ENCODE measurements at regions not wholly inside any gene's neighbourhood (a gene's known extent, or its start where the extent isn't known, plus 50 kb on each side); places are given as distances from the start of the nearest gene placed in this dataset.

GRCh38 chr15:36469311-36469966, 110.0 kb upstream of the CDIN1 start:
- DNase-seq (ENCODE audit: low spot score), result peak; percentile 20

DNA sequence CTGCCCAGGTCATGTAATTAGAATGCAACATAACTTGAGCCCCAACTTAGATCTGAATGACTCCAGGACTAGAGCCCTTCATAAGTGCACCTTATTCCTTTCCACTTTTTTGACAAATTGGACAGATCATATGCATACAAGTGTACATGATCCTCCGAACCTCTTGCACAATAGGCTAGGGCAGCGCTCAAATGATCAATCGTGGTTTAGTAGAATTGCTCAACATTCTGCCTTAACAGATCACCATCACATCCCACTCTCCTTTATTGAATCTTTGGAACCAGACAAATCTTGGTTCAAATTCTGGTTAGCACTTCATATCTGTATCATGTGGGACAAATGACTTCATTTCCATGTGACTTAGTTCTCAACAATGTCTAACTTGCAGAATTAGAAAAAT, 106.8 kb upstream of the CDIN1 start:
- DNase-seq (ENCODE audit: low spot score), result no peak

GRCh38 chr15:36478561-36478960, 100.9 kb upstream of the CDIN1 start:
- DNase-seq (ENCODE audit: low spot score), result no peak

DNA sequence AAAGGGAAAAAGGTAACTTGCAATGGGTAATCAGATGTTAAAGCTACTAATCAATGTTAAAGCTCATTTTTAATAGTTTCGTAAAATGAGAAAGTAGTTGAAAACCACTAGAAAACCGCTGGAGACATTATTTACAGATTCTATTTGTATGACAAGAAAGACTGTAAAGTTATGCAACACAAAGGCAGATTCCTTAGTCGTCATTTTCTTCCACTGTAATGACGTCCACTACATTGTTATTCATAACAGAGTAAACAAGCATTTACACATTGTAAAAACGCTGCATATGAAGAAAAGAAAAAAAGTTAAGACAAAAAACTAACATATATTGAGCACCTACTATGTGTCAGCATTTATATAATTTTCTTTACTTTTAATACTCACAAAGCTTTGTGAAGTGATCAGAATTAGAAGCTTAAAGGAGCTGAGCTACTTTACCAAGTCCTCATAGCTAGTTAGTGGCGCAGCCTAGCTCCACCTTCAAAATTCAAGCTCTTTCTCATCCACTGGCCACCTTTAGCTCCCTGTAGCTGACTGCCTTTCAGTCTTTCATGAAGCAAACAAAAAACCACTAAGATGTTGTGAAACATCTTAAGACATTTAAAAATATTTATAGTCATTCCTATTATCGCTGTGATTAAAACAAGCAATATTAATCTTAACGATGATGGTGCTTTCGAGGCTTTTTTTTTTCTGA, 100.1 kb upstream of the CDIN1 start:
- DNase-seq (ENCODE audit: low spot score), result no peak

DNA sequence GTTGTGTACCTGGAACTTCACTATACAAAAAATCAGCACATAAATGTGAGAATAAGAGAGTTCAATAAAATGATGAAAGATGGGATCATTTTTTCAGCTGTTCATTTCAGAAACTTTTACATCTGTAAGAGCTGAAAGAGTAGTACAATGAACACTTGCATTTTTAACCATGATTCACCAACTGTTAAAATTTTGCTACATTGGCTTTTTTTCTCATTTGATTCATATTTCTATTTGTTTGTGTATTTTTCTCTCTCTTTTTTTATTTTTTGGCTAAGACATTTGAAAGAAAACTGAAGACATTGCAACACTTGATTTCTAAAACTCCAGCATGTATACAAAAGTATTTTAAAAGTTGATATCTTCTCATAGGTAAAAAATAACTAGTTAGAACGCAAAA, 98.3 kb upstream of the CDIN1 start:
- DNase-seq (ENCODE audit: low spot score), result no peak

DNA sequence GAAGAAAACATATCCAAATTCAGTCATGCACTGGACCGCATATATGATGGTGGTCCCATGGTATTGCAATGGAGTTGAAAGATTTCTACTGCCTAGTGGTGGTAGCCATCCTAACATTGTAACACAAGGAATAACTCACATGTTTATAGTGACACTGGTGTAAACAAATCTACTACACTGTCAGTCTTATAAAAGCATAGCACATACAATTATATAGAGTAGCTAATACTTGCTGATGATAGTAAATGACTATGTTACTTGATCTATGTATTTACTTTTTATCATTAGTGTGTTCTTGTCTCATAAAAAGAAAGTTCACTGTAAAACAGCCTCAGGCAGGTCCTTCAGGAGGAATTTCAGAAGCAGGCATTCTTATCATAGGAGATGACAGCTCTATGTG, 96.0 kb upstream of the CDIN1 start:
- DNase-seq (ENCODE audit: low spot score), result no peak

GRCh38 chr15:36484038-36484778, 95.2 kb upstream of the CDIN1 start:
- DNase-seq (ENCODE audit: low spot score), result peak; percentile 33

GRCh38 chr15:36491912-36492311, 87.5 kb upstream of the CDIN1 start:
- DNase-seq (ENCODE audit: low spot score), result no peak

DNA sequence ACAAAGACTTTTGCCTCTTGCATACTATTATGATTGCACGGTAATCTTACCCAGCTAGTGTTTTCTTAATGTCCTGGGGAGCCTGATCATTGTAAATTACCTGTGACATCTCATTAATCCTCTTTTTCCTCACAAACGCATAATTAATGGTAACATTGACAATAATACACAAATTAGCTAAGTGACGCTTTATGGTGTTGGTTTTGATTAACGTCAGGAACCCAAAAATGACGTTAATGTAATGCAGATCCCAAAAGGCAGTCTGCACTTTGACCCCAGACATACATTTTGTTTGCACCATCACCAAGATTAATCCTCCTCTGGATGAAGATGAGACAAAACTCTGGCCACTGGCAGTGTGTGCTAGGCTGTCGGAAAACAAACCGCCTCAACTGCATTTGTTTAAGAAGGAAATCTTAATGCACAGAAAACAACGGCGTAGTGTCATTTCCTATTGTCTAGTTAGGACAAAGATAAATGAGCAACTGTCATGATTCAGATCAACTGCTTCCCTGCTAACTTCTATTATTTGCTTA, 83.9 kb upstream of the CDIN1 start:
- DNase-seq (ENCODE audit: low spot score), result no peak

- DNase-seq (ENCODE audit: low spot score), result no peak
Observed at GRCh38 chr15:36497901-36498300, 81.5 kb upstream of the CDIN1 start.

GRCh38 chr15:36498401-36498800, 81.0 kb upstream of the CDIN1 start:
- no peak for DNase-seq (ENCODE audit: low spot score)

- no peak for DNase-seq (ENCODE audit: low spot score)
Observed at GRCh38 chr15:36498916-36499315, 80.5 kb upstream of the CDIN1 start.

- DNase-seq (ENCODE audit: low spot score), result no peak
Observed at GRCh38 chr15:36499412-36500389, 79.7 kb upstream of the CDIN1 start.

DNA sequence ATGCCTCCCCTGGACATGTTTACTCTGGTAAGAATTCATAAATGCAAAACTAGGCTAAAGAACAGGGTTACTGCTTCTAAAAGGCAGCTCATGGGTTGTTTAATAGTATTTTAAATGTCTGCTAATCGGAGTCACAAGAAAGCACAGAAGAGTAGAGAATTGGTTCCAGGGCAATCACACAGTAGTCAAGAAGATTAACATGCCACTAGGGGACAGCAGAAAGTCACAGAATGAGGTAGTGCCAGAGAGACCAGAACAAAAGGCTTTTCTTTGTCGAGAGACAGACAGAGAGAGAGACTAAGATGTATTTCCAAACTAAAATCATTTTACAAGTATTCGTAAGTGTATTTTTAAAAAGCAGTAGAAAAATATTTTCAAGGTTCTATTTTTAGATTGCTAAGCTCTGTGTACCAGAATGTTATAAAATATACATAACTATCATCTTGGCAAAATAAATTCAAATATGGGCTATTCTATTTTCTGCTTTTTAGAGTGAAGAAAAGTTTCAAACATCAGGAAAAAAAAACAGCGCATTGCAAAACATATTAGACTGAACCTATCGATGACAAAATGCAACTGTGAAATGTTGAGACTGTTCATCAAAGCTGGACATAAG, 78.3 kb upstream of the CDIN1 start:
- peak; percentile 68 for DNase-seq (ENCODE audit: low spot score)

DNA sequence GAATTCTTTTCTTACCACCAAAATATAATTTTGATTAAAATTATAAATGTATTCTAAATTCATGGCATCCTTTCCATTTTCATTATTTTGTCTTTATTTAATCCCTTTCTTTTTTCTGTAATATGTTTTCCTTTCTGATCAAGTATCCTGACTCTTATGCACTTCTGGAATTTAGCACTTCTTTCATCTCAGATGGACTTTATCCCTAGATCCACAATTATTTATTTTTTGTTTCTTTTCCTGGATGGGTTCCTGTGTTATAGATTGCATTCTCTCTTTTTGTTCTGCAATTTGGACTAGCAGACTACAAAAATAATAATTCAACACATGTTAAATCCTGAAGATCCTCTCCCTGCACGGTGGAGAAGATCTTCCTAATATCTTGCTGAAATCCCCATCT, 76.9 kb upstream of the CDIN1 start:
- DNase-seq (ENCODE audit: low spot score), result no peak

- no peak for DNase-seq (ENCODE audit: low spot score)
Observed at GRCh38 chr15:36506733-36507356, 72.6 kb upstream of the CDIN1 start.

DNA sequence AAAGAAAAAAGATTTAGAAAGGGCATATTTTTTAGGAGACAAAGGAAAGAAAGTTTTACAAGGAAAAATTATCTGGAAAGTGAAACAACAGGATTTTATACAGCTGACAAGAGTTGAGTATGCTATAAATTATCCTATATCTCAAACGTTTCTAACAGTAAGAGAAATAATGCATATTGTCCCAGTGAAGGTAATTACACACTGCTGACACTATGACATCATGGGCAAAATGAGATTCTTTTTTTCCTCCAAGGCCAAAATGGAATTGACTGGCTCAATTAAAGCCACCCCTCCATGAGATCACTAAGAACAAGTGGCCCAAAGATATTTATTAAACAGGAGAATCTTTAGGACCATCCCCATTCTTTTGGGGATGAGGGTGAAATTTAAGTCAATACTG, 72.0 kb upstream of the CDIN1 start:
- no peak for DNase-seq (ENCODE audit: low spot score)

DNA sequence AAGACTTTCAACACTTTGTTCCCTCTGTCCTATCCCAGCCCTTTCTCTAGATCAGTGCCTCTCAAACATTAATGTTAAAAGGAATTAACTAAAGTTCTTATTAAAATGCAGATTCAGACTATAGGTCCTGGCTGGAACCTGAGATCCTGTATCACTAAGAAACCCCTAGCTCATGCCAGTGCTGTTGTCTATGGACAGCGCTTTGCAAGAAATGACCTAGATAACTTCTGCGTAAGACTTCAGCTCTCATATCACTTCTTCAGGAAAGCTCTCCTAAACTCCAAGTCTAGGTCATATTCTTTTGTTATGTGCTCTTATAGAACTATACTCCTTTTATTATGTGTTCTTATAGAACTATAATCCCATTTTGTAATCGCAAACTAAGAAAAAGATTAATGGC, 67.8 kb upstream of the CDIN1 start:
- DNase-seq (ENCODE audit: low spot score), result no peak

DNA sequence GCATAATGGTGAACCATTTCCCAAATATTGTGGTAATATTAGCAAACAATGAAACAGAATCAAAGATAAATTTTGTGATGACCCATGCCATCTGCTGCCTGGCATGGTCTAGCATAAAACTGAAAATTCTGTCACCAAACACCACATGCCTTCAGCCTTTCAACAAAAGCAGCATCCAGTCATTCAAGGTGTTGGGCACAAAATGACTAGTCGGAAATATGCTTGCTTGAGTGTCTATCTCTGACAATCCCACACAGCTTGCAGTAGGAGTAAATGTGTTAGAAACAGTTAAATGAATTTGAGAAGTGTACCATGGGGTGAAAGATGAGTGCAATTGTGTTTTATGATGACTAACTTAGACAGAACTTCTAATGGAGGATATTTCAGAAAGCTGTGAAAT, 61.7 kb upstream of the CDIN1 start:
- DNase-seq (ENCODE audit: low spot score), result no peak

DNA sequence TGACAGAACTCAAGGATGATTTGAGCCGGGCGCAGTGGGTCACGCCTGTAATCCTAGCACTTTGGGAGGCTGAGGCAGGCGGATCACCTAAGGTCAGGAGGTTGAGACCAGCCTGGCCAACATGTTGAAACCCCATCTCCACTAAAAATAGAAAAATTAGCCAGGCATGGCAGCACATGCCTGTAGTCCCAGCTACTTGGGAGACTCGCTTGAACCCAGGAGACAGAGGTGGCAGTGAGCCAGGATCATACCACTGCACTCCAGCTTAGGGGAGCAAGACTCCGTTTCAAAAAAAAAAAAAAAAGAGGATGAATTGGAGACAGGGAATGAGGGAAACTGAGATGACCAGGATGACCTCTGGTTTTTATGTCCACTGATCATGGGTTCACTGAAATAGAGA, 60.4 kb upstream of the CDIN1 start:
- no peak for DNase-seq (ENCODE audit: low spot score)

- DNase-seq (ENCODE audit: low spot score), result no peak
Observed at GRCh38 chr15:36525430-36525829, 54.0 kb upstream of the CDIN1 start.
